ENCODE measurements at regions not wholly inside any gene's neighbourhood (a gene's known extent, or its start where the extent isn't known, plus 50 kb on each side); places are given as distances from the start of the nearest gene placed in this dataset.

DNA sequence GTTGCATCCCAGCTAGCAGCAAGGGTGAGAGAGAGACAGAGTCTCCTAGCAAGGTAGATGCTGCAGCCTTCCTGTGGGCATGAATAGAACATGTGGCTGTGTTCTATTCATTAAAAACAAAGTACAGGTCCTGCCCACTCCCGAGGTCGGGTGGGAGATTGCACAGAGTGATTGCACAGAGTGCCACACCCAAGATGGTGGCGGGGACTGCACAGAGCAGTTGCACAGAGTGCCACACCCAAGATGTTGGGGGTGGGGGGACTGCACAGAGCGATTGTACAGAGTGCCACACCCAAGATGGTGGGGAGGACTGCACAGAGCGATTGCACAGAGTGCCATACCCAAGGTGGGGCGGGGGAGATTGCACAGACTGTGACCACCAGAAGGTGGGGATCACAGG, 410.8 kb upstream of the EEF2KMT start:
- H3K4me1 ChIP-seq (ENCODE audit: control insufficient read depth, insufficient read depth, low read length, poor library complexity, severe bottlenecking) = no peaks in the 10 kb centered on the region
- DNase-seq = no peak
- no peak overlapping the region for H3K4me3 ChIP-seq (ENCODE audit: insufficient read depth, low read depth, low read length, poor library complexity, severe bottlenecking)
- H3K36me3 ChIP-seq (ENCODE audit: control insufficient read depth, insufficient read depth, low read length) = no peaks in the 10 kb centered on the region
- H3K27me3 ChIP-seq (replicated peaks; ENCODE audit: control insufficient read depth, insufficient read depth, low read length, poor library complexity, severe bottlenecking) = no peaks in the 10 kb centered on the region
- H3K9me3 ChIP-seq (ENCODE audit: control insufficient read depth, low read length) = no peaks in the 10 kb centered on the region
- H3K27ac ChIP-seq (ENCODE audit: insufficient read depth, low read length, poor library complexity, severe bottlenecking) = no peak overlapping the region

DNA sequence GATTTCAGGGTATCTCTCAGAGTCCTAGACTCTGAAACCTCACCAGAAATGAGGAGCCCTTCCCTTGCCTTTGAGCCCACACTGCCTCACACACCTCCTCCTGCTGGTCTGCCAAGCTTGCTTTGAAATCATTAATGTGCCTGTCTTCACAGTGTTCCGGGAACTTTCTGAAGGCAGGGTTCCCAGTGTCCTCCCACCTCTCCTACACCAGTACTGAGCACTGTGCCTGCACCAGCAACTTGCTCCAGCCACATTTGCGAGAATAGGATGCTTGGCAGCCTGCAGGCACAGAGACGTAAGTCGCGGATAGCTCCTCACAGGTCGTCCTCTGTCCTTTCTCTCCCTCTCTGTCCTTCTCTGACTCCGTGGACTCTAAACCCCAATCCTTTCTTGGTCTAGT, 408.4 kb upstream of the EEF2KMT start:
- H3K27me3 ChIP-seq (replicated peaks; ENCODE audit: control insufficient read depth, insufficient read depth, low read length, poor library complexity, severe bottlenecking) = no peaks in the 10 kb centered on the region

GRCh38 chr16:5505091-5505887, 407.7 kb upstream of the EEF2KMT start:
- H3K27ac ChIP-seq (ENCODE audit: insufficient read depth, low read length, poor library complexity, severe bottlenecking) = no peak overlapping the region
- H3K4me1 ChIP-seq (ENCODE audit: control insufficient read depth, insufficient read depth, low read length, poor library complexity, severe bottlenecking) = no peaks in the 10 kb centered on the region
- DNase-seq = no peak
- no peaks in the 10 kb centered on the region for H3K27me3 ChIP-seq (replicated peaks; ENCODE audit: control insufficient read depth, insufficient read depth, low read length, poor library complexity, severe bottlenecking)
- H3K9me3 ChIP-seq (ENCODE audit: control insufficient read depth, low read length) = no peaks in the 10 kb centered on the region
- no peaks in the 10 kb centered on the region for H3K36me3 ChIP-seq (ENCODE audit: control insufficient read depth, insufficient read depth, low read length)
- H3K4me3 ChIP-seq (ENCODE audit: insufficient read depth, low read depth, low read length, poor library complexity, severe bottlenecking) = no peak overlapping the region

More for the DNA sequence above, 408.4 kb upstream of the EEF2KMT start:
- H3K4me3 ChIP-seq (ENCODE audit: insufficient read depth, low read depth, low read length, poor library complexity, severe bottlenecking) = no peak overlapping the region
- no peaks in the 10 kb centered on the region for H3K4me1 ChIP-seq (ENCODE audit: control insufficient read depth, insufficient read depth, low read length, poor library complexity, severe bottlenecking)
- no peak overlapping the region for H3K27ac ChIP-seq (ENCODE audit: insufficient read depth, low read length, poor library complexity, severe bottlenecking)
- no peaks in the 10 kb centered on the region for H3K36me3 ChIP-seq (ENCODE audit: control insufficient read depth, insufficient read depth, low read length)
- DNase-seq = no peak
- no peaks in the 10 kb centered on the region for H3K9me3 ChIP-seq (ENCODE audit: control insufficient read depth, low read length)

DNA sequence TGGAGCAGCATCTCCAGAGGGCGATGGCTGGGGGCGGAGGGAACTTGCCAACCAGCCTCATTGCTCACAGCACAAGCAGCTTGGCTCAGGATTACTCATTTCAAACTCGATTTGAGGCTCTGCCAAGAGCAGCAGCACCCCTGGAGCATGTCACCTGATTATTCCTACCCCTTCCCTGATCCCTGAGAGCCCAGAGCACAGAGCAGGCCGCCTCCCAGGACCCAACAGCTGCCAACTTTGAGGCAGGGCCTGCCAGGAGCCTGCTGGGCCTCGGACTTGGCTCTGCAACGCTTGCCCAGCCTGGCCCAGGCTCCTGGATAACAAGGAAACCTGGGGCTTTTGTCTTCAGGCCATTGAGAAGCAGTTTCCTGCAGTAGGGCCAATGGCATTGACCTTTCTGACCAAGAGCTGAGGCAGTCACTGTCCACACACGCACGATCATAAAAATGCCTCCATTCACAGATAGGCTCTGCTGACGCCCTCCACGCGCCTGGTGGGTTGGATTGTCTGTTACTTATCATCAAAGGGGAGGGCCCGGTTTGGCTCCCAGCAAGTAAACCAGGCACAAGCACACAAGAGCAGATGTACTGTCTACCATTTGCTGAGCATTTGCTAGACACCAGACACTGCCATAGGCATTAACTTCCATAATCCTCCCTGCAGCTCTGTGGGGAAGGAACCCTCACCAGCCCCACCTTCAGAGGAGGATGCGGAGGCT, 406.6 kb upstream of the EEF2KMT start:
- Histone ChIP-seq H3K36me3 (ENCODE audit: control insufficient read depth, insufficient read depth, low read length) (no peaks in the 10 kb centered on the region), H3K27ac (ENCODE audit: insufficient read depth, low read length, poor library complexity, severe bottlenecking) (no peak overlapping the region), H3K9me3 (ENCODE audit: control insufficient read depth, low read length) (no peaks in the 10 kb centered on the region), H3K27me3 (replicated peaks; ENCODE audit: control insufficient read depth, insufficient read depth, low read length, poor library complexity, severe bottlenecking) (no peaks in the 10 kb centered on the region), H3K4me3 (ENCODE audit: insufficient read depth, low read depth, low read length, poor library complexity, severe bottlenecking) (no peak overlapping the region), H3K4me1 (ENCODE audit: control insufficient read depth, insufficient read depth, low read length, poor library complexity, severe bottlenecking) (no peaks in the 10 kb centered on the region)
- no peak for DNase-seq

- H3K9me3 ChIP-seq (ENCODE audit: control insufficient read depth, low read length) = no peaks in the 10 kb centered on the region
- no peak overlapping the region for H3K4me3 ChIP-seq (ENCODE audit: insufficient read depth, low read depth, low read length, poor library complexity, severe bottlenecking)
- no peaks in the 10 kb centered on the region for H3K27me3 ChIP-seq (replicated peaks; ENCODE audit: control insufficient read depth, insufficient read depth, low read length, poor library complexity, severe bottlenecking)
- H3K4me1 ChIP-seq (ENCODE audit: control insufficient read depth, insufficient read depth, low read length, poor library complexity, severe bottlenecking) = no peaks in the 10 kb centered on the region
- H3K36me3 ChIP-seq (ENCODE audit: control insufficient read depth, insufficient read depth, low read length) = no peaks in the 10 kb centered on the region
- no peak for DNase-seq
- H3K27ac ChIP-seq (ENCODE audit: insufficient read depth, low read length, poor library complexity, severe bottlenecking) = no peak overlapping the region
Measured at GRCh38 chr16:5502944-5503343, 405.3 kb upstream of the EEF2KMT start.

DNA sequence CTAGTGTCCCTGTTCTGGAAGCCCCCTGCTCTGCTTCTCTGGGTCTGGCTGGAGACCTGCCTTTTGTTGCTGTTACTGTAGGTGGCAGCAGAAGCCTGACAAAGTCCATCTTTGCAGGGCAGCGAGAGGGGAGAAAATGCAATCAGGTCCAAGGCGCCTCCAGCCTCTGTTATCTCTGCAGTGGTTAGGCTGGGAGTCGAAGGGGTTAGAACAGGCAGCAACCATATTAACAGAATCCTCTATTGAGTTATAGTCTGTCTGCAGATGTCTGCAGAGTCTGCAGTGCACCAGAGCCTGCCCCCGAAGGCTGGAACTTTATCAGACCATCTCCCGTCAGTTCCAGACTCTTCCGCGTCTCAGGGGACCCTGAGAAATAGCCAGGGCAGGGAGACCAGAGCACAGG, 404.9 kb upstream of the EEF2KMT start:
- no peak overlapping the region for H3K27ac ChIP-seq (ENCODE audit: insufficient read depth, low read length, poor library complexity, severe bottlenecking)
- H3K36me3 ChIP-seq (ENCODE audit: control insufficient read depth, insufficient read depth, low read length) = no peaks in the 10 kb centered on the region
- H3K27me3 ChIP-seq (replicated peaks; ENCODE audit: control insufficient read depth, insufficient read depth, low read length, poor library complexity, severe bottlenecking) = no peaks in the 10 kb centered on the region
- no peaks in the 10 kb centered on the region for H3K4me1 ChIP-seq (ENCODE audit: control insufficient read depth, insufficient read depth, low read length, poor library complexity, severe bottlenecking)
- H3K4me3 ChIP-seq (ENCODE audit: insufficient read depth, low read depth, low read length, poor library complexity, severe bottlenecking) = no peak overlapping the region
- no peak for DNase-seq
- H3K9me3 ChIP-seq (ENCODE audit: control insufficient read depth, low read length) = no peaks in the 10 kb centered on the region

DNA sequence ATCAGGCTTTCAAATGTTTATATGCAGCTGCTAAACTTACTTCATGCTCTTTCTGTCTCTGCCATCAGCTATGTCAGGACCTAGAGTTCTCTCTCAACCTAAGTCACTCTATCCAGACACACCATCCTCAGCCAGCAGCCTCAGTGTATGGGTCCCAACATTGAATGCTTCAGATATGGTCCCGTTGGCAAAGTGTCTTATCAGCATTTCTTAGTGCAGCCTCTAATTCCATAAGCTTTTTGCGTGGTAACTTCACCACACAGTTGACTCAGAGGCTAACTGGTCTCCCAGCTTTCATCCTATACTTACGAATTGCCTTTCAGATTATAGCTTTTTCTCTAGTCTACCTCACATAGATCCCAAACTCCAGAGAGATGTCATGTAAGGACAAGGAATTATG, 402.9 kb upstream of the EEF2KMT start:
- Histone ChIP-seq H3K4me1 (ENCODE audit: control insufficient read depth, insufficient read depth, low read length, poor library complexity, severe bottlenecking) (no peaks in the 10 kb centered on the region), H3K27me3 (replicated peaks; ENCODE audit: control insufficient read depth, insufficient read depth, low read length, poor library complexity, severe bottlenecking) (no peaks in the 10 kb centered on the region), H3K36me3 (ENCODE audit: control insufficient read depth, insufficient read depth, low read length) (no peaks in the 10 kb centered on the region), H3K4me3 (ENCODE audit: insufficient read depth, low read depth, low read length, poor library complexity, severe bottlenecking) (no peak overlapping the region), H3K27ac (ENCODE audit: insufficient read depth, low read length, poor library complexity, severe bottlenecking) (no peak overlapping the region), H3K9me3 (ENCODE audit: control insufficient read depth, low read length) (no peaks in the 10 kb centered on the region)
- DNase-seq = no peak

- no peaks in the 10 kb centered on the region for H3K9me3 ChIP-seq (ENCODE audit: control insufficient read depth, low read length)
- no peak overlapping the region for H3K27ac ChIP-seq (ENCODE audit: insufficient read depth, low read length, poor library complexity, severe bottlenecking)
- no peak overlapping the region for H3K4me3 ChIP-seq (ENCODE audit: insufficient read depth, low read depth, low read length, poor library complexity, severe bottlenecking)
- H3K36me3 ChIP-seq (ENCODE audit: control insufficient read depth, insufficient read depth, low read length) = no peaks in the 10 kb centered on the region
- no peak for DNase-seq
- H3K4me1 ChIP-seq (ENCODE audit: control insufficient read depth, insufficient read depth, low read length, poor library complexity, severe bottlenecking) = no peaks in the 10 kb centered on the region
- H3K27me3 ChIP-seq (replicated peaks; ENCODE audit: control insufficient read depth, insufficient read depth, low read length, poor library complexity, severe bottlenecking) = no peaks in the 10 kb centered on the region
Measured at GRCh38 chr16:5498562-5498961, 401.0 kb upstream of the EEF2KMT start.

DNA sequence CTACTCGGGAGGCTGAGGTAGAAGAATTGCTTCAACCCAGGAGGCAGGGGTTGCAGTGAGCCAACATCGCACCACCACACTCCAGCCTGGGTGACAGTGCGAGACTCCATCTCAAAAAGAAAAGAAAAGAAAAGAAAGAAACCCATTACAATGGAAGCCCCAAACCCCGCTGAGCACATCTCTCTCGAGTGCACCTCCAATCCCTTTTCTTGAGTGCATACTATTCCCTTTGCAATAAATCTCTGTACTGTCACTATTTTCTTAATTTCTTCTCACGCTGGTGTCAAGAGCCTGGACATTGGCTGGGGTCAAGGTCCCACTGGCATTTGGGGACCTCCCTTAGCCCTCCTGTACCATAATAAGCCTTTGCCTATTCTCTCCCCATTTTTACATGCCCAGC, 398.4 kb upstream of the EEF2KMT start:
- Histone ChIP-seq H3K4me3 (ENCODE audit: insufficient read depth, low read depth, low read length, poor library complexity, severe bottlenecking) (no peak overlapping the region), H3K27ac (ENCODE audit: insufficient read depth, low read length, poor library complexity, severe bottlenecking) (no peak overlapping the region), H3K9me3 (ENCODE audit: control insufficient read depth, low read length) (no peaks in the 10 kb centered on the region), H3K27me3 (replicated peaks; ENCODE audit: control insufficient read depth, insufficient read depth, low read length, poor library complexity, severe bottlenecking) (no peaks in the 10 kb centered on the region), H3K4me1 (ENCODE audit: control insufficient read depth, insufficient read depth, low read length, poor library complexity, severe bottlenecking) (no peaks in the 10 kb centered on the region), H3K36me3 (ENCODE audit: control insufficient read depth, insufficient read depth, low read length) (no peaks in the 10 kb centered on the region)
- DNase-seq = no peak

- H3K4me3 ChIP-seq (ENCODE audit: insufficient read depth, low read depth, low read length, poor library complexity, severe bottlenecking) = no peak overlapping the region
- no peaks in the 10 kb centered on the region for H3K4me1 ChIP-seq (ENCODE audit: control insufficient read depth, insufficient read depth, low read length, poor library complexity, severe bottlenecking)
- H3K27ac ChIP-seq (ENCODE audit: insufficient read depth, low read length, poor library complexity, severe bottlenecking) = no peak overlapping the region
- no peak for DNase-seq
- H3K36me3 ChIP-seq (ENCODE audit: control insufficient read depth, insufficient read depth, low read length) = no peaks in the 10 kb centered on the region
- no peaks in the 10 kb centered on the region for H3K27me3 ChIP-seq (replicated peaks; ENCODE audit: control insufficient read depth, insufficient read depth, low read length, poor library complexity, severe bottlenecking)
- H3K9me3 ChIP-seq (ENCODE audit: control insufficient read depth, low read length) = no peaks in the 10 kb centered on the region
Measured at GRCh38 chr16:5490499-5490898, 392.9 kb upstream of the EEF2KMT start.

All from effector memory CD4-positive, alpha-beta T cell (primary cell).